ENCODE measurements at regions not wholly inside any gene's neighbourhood (a gene's known extent, or its start where the extent isn't known, plus 50 kb on each side); places are given as distances from the start of the nearest gene placed in this dataset.

GRCh38 chr9:78543353-78543752, 246.4 kb downstream of the PSAT1 start:
- TF ChIP-seq CTCF (conservative IDR thresholded peaks at IDR 0.05 in 1 of 2, IDR thresholded peaks at IDR 0.05 in 1 of 2; ENCODE audit: extremely low read depth in 1 of 2, insufficient read depth in 1 of 2, low read depth in 1 of 2, low read length in 2 of 2) (no peak), EZH2 (IDR thresholded peaks at IDR 0.05; ENCODE audit: borderline replicate concordance, low read length) (no peak)
